Prostate gland (tissue), 2 donors: ENCODE measurements at regions not wholly inside any gene's neighbourhood (a gene's known extent, or its start where the extent isn't known, plus 50 kb on each side); places are given as distances from the start of the nearest gene placed in this dataset.

Experiments used
- DNase-seq: peaks from one replicate; pipeline ENCODE4 v3.0.0-alpha.2; 2019; ENCODE audit warnings: low spot score
- H3K27ac ChIP-seq, 2 donors: fragments of 200-600 bp; sonication (generic); 2 replicates each; pipeline ENCODE4 v1.5.1; 2017 to 2019
- H3K27me3 ChIP-seq: fragments of 200-600 bp; sonication (generic); replicated peaks from 2 replicates; pipeline ENCODE4 v1.5.1; 2019; ENCODE audit not compliant: insufficient read depth
- H3K36me3 ChIP-seq, 2 donors: fragments of 200-600 bp; sonication (generic); 1 replicate in 1 of 2; 2 replicates in 1 of 2; pipeline versions ENCODE4 v1.5.1 to v1.8.1; 2017 to 2019
- H3K4me1 ChIP-seq: fragments of 200-600 bp; sonication (generic); replicated peaks from 2 replicates; pipeline ENCODE4 v1.5.1; 2019
- H3K4me3 ChIP-seq, 2 donors: fragments of 200-600 bp; sonication (generic); 2 replicates each; pipeline ENCODE4 v1.5.1; 2017 to 2019
- H3K9me3 ChIP-seq: fragments of 200-600 bp; sonication (generic); 2 replicates; pipeline ENCODE4 v1.5.1; 2017
- CTCF ChIP-seq, 4 experiments: fragments of 200-600 bp in 2 of 4; fragments of 450-650 bp in 2 of 4; sonication (generic) in 2 of 4; IDR thresholded peaks; 1 replicate in 3 of 4; 2 replicates in 1 of 4; pipeline ENCODE4 v1.5.1; 2016 to 2019; ENCODE audit warnings: antibody characterized with exemption in 4 of 4, mild to moderate bottlenecking in 2 of 4, moderate library complexity in 2 of 4
- POLR2A ChIP-seq: fragments of 450-650 bp; IDR thresholded peaks from one replicate; pipeline ENCODE4 v1.6.1; 2016; ENCODE audit warnings: antibody characterized with exemption, mild to moderate bottlenecking
- POLR2AphosphoS5 ChIP-seq: sonication (generic); formaldehyde crosslinking; IDR thresholded peaks from one replicate; pipeline ENCODE4 v1.6.1; 2017; ENCODE audit warnings: antibody characterized with exemption
- WGBS: methylation state at CpG from one replicate; pipeline ENCODE4 v1.1.5; 2018; 5-methylcytosine and 5-hydroxymethylcytosine counted together
- intact Hi-C: fragments of 100-400 bp; cut with DNase I; formaldehyde crosslinking; loops from one replicate; pipeline ENCODE4 v1.14.2; 2022

- 81% methylated on average over 5 of the region's 5 CpGs for WGBS
- no peaks in the 10 kb centered on the region for H3K36me3 ChIP-seq
- intact Hi-C loops: no loop called here
- DNase-seq: no peak
- H3K27me3 ChIP-seq: no peaks in the 10 kb centered on the region
- TF ChIP-seq POLR2AphosphoS5 (no peak), CTCF (IDR thresholded peaks at IDR 0.05) (no peak)
- no peak overlapping the region for H3K27ac ChIP-seq
- H3K4me3 ChIP-seq: no peak overlapping the region
- no peaks in the 10 kb centered on the region for H3K9me3 ChIP-seq
- no peaks in the 10 kb centered on the region for H3K4me1 ChIP-seq
These were observed 253.4 kb downstream of the JRKL start for GRCh38 chr11:96643173-96643572.

GRCh38 chr11:96647621-96648020, 257.8 kb downstream of the JRKL start:
- Histone ChIP-seq H3K27me3 (no peaks in the 10 kb centered on the region), H3K9me3 (no peaks in the 10 kb centered on the region), H3K4me3 (no peak overlapping the region), H3K4me1 (no peaks in the 10 kb centered on the region), H3K36me3 (no peaks in the 10 kb centered on the region), H3K27ac (no peak overlapping the region)
- DNase-seq: no peak
- no peak for TF ChIP-seq POLR2AphosphoS5
- TF ChIP-seq CTCF (IDR thresholded peaks at IDR 0.05): no peak
- no peak for TF ChIP-seq POLR2A
- intact Hi-C loops: no loop called here
- 55% methylated on average over 5 of the region's 5 CpGs for WGBS

GRCh38 chr11:96648991-96649390, 259.2 kb downstream of the JRKL start:
- no peaks in the 10 kb centered on the region for H3K36me3 ChIP-seq
- no peak overlapping the region for H3K27ac ChIP-seq
- intact Hi-C loops: no loop called here
- H3K9me3 ChIP-seq: no peaks in the 10 kb centered on the region
- no peak overlapping the region for H3K4me3 ChIP-seq
- H3K27me3 ChIP-seq: no peaks in the 10 kb centered on the region
- WGBS: 72% methylated on average over 2 of the region's 2 CpGs
- no peak for TF ChIP-seq POLR2A
- no peak for TF ChIP-seq CTCF (IDR thresholded peaks at IDR 0.05)
- no peak for TF ChIP-seq POLR2AphosphoS5
- no peaks in the 10 kb centered on the region for H3K4me1 ChIP-seq
- no peak for DNase-seq

GRCh38 chr11:96652516-96652915, 262.7 kb downstream of the JRKL start:
- H3K4me3 ChIP-seq: no peak overlapping the region
- intact Hi-C loops: no loop called here
- no peaks in the 10 kb centered on the region for H3K4me1 ChIP-seq
- no peaks in the 10 kb centered on the region for H3K36me3 ChIP-seq
- H3K27ac ChIP-seq: no peak overlapping the region
- no peaks in the 10 kb centered on the region for H3K9me3 ChIP-seq
- H3K27me3 ChIP-seq: no peaks in the 10 kb centered on the region
- DNase-seq: no peak
- 84% methylated on average over 2 of the region's 2 CpGs for WGBS
- no peak for TF ChIP-seq POLR2A
- TF ChIP-seq CTCF (IDR thresholded peaks at IDR 0.05): no peak
- no peak for TF ChIP-seq POLR2AphosphoS5

GRCh38 chr11:96655474-96655873, 265.7 kb downstream of the JRKL start:
- intact Hi-C loops: no loop called here
- Histone ChIP-seq H3K27me3 (no peaks in the 10 kb centered on the region), H3K4me1 (no peaks in the 10 kb centered on the region), H3K9me3 (no peaks in the 10 kb centered on the region), H3K27ac (no peak overlapping the region), H3K4me3 (no peak overlapping the region), H3K36me3 (no peaks in the 10 kb centered on the region)
- TF ChIP-seq CTCF (IDR thresholded peaks at IDR 0.05) (no peak), POLR2A (no peak), POLR2AphosphoS5 (no peak)
- no peak for DNase-seq
- WGBS: 91% methylated on average over 2 of the region's 2 CpGs
